Keratinocyte (primary cell): ENCODE measurements at regions not wholly inside any gene's neighbourhood (a gene's known extent, or its start where the extent isn't known, plus 50 kb on each side); places are given as distances from the start of the nearest gene placed in this dataset.

Source experiments
- EZH2 ChIP-seq: IDR thresholded peaks from one replicate; pipeline ENCODE4 v1.6.1; 2012; ENCODE audit warnings: inconsistent platforms, mild to moderate bottlenecking, low read length, moderate library complexity
- TF ChIP-seq, protein P1 (sequence below), 3 experiments: IDR thresholded peaks in 1 of 3; conservative IDR thresholded peaks in 1 of 3; optimal IDR thresholded peaks in 1 of 3; 2 replicates in 2 of 3; 3 replicates in 1 of 3; pipeline versions ENCODE3 to v1.5.1; 2011; ENCODE audit warnings: low read length in 3 of 3, mild to moderate bottlenecking in 3 of 3, moderate library complexity in 2 of 3, control low read depth in 1 of 3, inconsistent platforms in 1 of 3; ENCODE audit not compliant: insufficient read depth in 2 of 3; ENCODE audit errors: extremely low read depth in 1 of 3

DNA sequence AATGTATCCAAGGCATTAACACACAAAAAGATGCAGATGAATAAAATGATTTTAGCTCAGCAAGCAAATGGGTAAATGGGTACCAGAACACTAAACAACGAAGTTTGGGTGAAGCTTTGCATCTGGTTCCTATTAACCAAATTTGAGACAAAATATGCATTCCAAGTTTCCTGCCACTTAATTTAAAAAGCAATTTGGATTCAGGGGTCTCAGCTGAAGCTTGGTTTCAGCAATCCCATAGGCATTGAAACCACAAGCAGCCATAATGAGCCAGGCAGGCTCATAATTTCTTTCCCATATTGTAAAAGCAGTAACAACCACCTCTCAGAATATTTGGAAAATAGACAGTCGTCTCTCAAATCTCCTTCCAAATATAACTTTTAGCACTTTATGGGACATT is 138.9 kb downstream of the NXNL2 start:
- TF ChIP-seq, protein P1, sequence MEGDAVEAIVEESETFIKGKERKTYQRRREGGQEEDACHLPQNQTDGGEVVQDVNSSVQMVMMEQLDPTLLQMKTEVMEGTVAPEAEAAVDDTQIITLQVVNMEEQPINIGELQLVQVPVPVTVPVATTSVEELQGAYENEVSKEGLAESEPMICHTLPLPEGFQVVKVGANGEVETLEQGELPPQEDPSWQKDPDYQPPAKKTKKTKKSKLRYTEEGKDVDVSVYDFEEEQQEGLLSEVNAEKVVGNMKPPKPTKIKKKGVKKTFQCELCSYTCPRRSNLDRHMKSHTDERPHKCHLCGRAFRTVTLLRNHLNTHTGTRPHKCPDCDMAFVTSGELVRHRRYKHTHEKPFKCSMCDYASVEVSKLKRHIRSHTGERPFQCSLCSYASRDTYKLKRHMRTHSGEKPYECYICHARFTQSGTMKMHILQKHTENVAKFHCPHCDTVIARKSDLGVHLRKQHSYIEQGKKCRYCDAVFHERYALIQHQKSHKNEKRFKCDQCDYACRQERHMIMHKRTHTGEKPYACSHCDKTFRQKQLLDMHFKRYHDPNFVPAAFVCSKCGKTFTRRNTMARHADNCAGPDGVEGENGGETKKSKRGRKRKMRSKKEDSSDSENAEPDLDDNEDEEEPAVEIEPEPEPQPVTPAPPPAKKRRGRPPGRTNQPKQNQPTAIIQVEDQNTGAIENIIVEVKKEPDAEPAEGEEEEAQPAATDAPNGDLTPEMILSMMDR (optimal IDR thresholded peaks at IDR 0.05 in 1 of 3, IDR thresholded peaks at IDR 0.05 in 1 of 3, conservative IDR thresholded peaks at IDR 0.05 in 1 of 3; ENCODE audit: extremely low read depth in 1 of 3, insufficient read depth in 2 of 3, low read length in 3 of 3), result no peak
- TF ChIP-seq EZH2, result no peak
